Fibroblast of skin of left quadriceps (primary cell): ENCODE measurements at regions not wholly inside any gene's neighbourhood (a gene's known extent, or its start where the extent isn't known, plus 50 kb on each side); places are given as distances from the start of the nearest gene placed in this dataset.

Experiments
- DNase-seq, 2 experiments: peaks; one replicate each; pipeline ENCODE4 v3.0.0-alpha.2; 2013; ENCODE audit warnings: low read depth in 2 of 2

DNA sequence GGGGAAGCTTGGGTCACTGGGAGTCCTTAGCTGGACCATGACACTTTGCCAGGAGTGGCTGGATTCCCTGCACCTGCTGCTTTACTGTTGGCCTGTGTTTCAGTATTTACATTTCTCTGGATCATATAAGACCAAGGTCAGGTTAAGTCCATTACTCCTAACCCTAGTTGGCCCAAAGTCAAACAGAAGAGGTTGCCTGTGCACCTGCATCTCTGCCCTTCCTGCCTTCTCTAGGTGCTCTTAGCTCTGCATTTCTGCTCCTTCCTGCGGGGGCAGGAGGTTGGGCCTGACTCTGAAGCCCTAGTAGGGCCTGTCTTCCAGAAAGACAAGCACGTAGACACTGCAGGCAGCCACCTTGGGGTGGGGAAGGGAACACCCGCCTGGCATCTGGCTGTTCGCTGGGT is 124.3 kb downstream of the RPLP1 start:
- DNase-seq: no peak

GRCh38 chr15:69577397-69577796 is 124.8 kb downstream of the RPLP1 start:
- no peak for DNase-seq

DNA sequence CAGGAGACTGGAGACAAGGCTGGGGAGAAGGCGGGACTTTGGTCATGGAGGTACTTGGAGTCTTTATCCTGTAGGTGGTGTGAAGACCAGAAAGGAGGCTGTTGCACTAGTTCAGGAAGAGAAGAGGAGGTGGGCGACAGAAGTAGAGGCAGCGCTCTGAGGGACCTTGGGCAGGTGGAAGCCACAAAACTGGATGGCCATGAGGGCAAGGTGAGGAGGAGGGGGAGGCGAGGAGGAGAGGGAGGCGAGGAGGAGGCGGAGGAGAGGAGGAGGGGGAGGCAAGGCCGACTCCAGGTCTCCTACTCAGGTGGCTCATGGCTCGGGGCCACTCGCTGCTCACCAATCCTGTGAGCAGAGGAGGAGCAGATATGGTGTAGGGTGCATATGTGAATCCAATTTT is 125.6 kb downstream of the RPLP1 start:
- no peak for DNase-seq

DNA sequence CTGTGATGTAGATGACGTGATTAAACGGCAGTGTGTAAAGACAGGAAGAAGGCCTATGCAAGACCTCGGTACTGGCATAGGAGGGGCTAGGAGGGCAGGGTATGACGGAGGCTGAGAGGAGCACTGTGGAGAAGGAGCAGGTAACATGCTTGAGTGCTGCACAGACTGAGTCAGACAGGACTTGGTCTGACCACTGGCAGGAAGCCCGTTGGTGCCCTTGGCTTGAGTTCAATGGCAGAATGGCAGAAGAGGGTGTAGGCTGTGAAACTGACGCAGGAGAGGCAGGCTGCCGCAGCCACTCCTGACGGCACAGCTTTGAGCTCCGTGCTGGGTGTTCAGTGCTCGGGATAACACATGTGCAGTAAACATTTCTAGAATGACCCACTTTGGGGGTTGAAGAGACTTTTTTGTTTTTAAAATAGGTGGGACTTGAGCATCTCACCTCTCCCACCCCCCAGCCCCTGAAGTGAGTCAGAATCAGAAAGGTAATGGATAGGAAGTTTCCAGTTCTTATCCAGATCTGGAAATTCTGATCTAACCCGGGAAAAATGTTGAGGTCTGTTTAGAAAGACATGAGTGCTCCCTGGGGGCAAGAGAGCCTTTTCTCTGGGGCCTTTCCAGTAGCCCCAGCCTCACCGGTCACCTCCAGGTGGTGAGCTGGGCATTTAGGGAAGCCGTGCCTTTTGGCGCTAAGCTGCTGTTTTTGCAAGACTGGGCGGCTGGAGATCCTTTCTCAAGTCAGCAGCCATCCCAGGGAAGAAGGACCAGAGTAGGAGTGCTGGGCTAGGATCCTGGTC is 126.4 kb downstream of the RPLP1 start:
- no peak for DNase-seq

DNA sequence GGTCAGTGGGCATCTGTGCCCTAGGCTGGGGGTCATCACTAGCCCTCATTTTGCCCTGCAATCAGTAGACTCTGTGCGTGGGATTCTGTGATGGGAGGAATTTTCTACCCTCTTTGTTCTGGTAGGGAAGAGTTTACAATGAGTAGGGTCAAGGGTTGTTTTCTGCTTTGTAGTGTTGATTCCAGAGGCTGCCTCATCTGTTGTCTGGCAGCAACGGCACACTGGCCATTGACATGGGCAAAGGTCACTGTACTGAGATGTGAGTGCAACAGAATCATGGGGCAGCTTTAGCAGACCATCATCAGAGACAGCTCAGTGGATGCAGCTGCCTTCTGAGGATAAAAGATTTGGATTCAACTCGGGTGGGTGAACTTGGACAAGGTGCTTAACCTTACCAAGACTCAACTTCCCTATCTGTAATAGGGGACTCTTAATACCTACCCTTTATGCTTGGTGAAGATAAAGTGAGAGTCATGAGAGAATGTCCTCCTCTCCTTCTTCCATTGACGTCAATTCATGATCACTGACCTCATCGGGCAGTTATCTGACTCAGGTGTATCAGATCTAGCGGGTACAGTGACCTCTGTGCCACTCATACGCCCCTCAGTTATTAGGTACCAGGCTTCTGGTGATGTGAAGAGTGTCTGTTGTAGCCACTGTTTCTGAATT is 127.5 kb downstream of the RPLP1 start:
- DNase-seq: no peak

DNA sequence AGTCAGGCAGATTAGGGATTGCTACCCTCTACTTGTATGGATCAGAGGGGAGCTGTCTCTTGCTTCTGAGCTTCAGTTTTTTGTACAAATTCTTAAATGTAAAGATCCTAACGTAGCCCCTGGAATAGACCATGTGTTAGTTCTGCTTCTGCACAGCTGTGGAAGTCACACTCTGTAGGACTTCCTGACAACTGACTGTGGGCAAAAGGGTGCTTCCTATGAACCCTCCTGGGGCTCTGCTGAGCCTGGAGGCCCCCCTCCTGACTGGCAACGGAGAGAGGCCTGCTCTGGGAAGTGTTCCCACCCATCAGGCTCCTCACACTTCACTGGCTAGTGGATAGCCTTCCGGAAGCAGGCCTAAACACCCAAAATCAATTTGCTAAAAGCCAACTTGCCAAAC is 131.0 kb downstream of the RPLP1 start:
- no peak for DNase-seq

DNA sequence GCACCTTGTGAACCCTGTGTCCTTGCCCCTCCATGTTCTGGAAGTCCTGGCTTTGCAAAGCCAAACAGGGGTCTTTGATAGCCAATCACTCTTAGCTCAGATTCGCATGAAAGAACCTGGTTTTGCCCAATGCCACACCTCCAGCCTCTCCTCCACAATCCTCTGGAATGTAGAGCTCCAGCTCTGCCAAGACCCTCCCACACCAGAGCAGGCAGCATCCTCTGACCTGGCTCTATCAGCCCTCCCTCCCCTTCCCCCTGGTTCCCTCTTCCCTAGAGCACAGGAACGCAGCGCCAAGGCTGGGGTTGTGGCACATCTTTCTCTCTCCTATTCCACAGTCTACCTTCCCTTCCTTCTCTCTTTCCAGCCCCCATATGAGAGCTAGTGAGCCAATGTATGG is 133.3 kb downstream of the RPLP1 start:
- no peak for DNase-seq

DNA sequence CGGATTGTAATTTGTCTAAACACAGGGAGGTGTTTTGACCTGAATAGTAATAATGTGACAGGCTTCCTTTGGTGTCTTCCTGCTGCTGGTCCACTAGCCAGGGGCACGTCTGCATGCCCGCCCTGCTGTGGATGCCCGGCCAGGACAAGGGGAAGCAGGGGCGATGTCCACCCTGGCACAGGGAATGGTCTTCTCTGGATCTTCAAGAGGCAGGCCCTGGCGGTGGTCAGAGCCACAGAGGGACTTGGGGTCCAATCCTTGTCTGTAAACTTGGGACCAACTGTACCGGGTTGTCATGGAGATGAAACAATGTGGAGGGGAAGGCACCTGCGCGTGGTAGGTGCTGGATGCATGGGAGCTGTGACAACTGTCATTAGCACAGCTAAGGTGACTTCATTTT is 134.1 kb downstream of the RPLP1 start:
- no peak for DNase-seq

DNA sequence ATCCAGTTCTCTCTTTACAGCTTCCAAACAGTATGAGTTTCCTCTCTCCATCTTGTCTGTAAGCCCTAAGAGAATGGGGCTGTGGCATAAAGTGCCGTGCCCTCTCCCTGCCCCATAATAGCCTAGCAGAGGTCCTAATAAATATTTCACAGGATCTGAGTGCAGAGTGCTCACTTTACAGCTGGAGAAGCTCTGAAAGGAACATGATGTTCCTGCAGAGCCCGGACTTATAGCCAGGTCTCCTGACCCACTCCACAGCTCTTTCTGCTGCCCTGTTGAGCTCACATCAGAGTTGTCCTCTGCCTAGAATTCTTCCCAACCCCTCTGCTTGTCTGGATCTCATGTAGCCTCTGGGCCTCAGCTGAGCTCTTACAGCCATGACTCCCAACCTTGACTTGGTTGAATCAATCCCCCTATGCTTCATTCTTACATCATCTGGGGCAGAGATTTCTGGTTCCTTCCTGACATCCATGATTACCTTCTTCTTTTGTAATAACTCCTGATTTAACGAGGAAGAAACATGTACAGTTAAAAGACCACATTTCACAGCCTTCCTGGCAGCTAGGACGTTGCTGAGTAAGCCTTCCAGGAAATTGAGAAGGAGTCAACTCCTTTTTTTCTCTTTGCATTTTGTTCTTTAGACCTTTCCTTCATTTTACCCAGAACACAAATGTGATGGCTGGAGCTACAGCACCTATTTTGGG is 135.3 kb downstream of the RPLP1 start:
- DNase-seq: no peak

- DNase-seq: no peak
These were observed 137.6 kb downstream of the RPLP1 start for GRCh38 chr15:69590201-69590710.

DNA sequence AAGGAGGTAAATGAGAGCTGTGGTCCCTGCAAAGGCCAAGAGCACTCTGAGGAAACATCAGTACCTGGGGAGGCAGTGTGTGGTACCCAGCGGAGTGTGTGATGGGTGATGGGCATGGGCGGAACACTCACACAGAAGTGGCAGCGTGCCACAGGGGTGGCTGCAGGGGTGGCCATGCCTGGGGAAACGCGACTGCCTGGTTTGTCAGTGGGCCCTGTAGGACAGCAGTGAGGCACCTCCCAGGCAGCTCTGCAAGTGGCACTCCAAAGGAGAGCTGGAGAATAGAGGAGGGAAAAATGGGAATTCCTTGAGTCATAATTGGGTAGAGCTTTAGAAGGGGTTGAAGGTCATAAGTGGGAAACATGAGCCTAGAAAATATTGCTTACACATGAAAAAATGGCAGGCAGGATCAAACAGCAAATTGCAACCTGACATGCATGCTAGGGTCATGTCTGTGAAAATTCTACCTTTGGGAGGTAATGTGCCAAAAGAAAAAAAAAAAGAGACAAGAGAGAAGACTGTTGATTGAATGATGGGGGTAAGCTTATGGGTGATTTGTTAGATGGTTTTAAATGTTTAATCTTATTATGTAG is 138.4 kb downstream of the RPLP1 start:
- DNase-seq: no peak

GRCh38 chr15:69591905-69592508 is 139.4 kb downstream of the RPLP1 start:
- DNase-seq: no peak

DNA sequence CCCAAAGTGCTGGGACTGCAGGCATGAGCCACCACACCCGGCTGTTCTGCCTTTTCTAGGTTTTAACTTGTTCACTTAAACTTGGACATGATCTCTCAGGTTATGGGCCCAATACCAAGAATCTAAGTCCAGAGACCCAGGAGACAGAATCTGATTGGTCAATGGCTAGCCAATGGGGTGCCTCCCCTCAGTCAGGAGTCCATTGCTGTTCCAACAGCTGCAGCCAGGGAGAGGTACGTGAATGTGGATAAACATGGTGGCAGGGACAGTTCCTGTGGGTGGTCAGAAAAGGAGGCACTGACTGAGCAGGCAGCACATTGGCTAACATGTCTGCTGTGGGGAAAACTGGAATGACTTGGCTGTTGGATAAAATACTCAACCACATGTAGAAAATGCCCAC is 140.3 kb downstream of the RPLP1 start:
- DNase-seq: no peak

DNA sequence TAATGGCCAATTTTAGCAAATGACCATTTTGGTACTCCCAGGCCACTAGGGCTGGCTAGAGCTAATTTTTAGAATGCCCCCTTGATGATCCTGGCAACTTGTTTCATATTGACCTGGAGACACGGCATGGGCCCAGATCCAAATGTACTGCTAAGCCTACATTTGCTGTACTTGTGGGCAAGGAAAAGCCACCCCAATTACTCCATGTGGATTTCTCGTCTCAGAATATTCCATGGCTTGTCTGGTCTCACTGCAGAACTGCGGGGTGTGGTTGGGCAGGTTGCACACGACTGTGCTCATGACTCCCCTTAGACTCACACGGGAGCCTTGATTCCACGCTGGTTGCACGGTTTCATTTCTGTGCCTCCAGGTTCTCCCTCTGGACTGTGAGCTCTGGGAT is 140.9 kb downstream of the RPLP1 start:
- no peak for DNase-seq

DNA sequence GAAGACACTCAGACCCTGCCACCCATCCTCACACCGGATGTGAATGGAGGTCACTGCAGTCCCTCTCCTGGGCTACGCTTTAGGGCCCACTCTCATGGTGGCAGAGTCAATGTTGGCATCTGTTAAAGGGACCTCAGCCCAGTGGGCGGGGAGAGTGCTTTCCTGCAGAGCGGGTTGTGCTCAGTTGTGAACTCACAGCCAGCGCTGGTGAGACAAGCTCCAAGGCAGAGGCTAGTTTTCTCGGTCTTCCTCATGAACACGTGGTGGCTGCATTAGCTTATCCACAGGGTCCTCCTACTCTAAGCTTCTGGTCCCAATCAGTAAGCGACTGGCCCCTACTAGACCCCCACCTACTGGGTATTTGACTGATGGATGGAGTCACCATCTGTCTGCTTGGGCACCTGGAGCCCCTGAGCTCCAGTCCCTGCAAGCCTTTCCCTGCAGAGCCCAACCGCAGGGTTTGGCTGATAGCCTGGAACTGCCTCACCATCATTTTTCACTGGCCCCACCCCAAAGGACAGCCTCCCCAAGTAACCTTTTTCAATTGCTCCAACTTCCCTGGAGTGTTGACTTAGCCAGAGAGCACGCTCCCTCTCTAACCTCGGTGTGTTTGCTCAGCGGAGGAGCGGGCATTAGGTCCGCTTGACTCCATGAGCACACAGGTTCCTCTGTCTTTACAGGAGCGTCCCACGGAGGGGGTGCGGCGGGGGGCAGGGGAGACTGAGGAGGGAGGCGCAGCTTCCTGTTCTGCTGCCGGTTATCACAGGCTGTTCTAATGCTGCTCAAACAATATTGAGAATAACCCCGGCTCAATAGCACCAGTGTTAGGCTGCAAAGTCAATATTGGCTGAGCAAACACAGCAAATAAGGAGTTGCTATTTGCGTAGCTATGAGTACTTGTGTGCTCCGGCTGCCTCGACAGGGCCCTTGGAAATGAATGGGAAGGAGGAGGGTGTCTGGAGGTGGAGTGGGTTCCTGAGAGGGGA is 141.7 kb downstream of the RPLP1 start:
- DNase-seq: peak; percentile 17 to 19

DNA sequence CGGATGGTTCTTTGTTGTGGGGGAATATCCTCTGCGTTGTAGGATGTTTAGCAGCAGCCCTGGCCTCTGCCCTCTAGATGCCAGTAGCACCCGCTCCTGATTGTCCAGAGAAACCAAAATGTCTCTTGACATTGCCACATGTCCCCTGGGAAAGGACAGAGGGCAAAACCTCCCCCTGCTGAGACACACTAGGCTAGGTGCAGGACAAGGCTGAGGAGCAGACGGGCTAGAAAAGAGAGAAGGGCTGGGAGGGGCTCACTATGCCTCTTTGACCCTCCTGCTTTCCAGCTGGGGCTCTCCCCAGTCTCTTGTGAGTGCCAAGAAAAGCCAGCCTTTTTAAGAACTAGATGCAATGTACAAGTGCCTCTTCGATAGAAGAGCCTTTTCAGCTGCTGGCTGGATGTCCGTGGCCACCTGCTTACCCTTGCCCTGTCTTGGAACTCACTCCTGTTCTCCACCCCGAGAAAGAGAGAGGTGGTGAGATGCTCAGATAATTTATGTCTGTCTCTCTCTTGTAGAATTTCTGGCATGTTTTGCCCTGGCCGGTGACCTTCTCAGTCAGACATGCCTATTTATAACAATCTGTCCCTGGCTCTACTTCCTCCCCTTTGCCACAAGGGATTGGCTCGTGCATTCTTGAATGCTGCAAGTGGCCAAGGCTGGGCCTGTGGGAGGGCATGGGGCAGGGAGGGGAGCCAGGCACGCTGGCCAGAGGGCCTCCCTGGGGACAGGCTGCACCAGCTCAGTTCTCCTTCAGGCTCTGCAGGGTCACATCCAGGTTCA is 142.6 kb downstream of the RPLP1 start:
- DNase-seq: no peak

- no peak for DNase-seq
These were observed 144.5 kb downstream of the RPLP1 start for GRCh38 chr15:69597061-69597592.

DNA sequence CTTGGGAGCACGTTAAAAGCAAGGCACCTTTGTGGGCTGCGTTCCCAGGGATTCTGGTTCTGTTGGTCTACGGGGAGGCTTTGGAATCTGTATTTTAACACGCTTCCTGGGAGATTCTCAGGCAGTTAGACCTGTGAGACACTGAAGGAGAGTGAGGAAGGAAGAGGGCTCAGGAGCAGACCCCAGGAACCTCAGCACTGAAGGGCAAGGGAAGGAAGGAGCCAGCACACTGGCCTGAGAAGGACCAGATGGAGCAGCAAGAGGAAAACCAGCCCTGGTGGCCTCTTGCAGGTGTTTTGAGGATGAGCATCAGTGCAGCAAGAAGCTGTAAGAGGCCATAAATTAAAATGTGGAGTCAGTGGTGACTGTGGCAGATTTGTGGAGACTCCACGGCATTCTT is 146.7 kb downstream of the RPLP1 start:
- no peak for DNase-seq

GRCh38 chr15:69600556-69601085 is 148.0 kb downstream of the RPLP1 start:
- DNase-seq: no peak
